T-cell (primary cell): ENCODE measurements at regions not wholly inside any gene's neighbourhood (a gene's known extent, or its start where the extent isn't known, plus 50 kb on each side); places are given as distances from the start of the nearest gene placed in this dataset.

ENCODE experiments used
- ATAC-seq, 4 experiments: fragments of 200-7000 bp in 3 of 4; fragments of 150-1000 bp in 1 of 4; cut with Tn5 transposase; replicated peaks in 1 of 4; 1 replicate in 3 of 4; 2 replicates in 1 of 4; pipeline ENCODE4 v1.10.0; 2021; ENCODE audit warnings: moderate library complexity in 3 of 4, mild to moderate bottlenecking in 2 of 4, moderate number of reproducible peaks in 1 of 4
- CTCF ChIA-PET, 2 donors: fragments of 300-600 bp; sonication (Branson Sonifier 250); formaldehyde crosslinking; loops; one replicate each; lab custom pipeline; 2022; ENCODE audit warnings: antibody characterized with exemption in 2 of 2; lab: Charles Lee
- POLR2A ChIA-PET, 2 donors: fragments of 300-600 bp; sonication (Branson Sonifier 250); formaldehyde crosslinking; loops; one replicate each; lab custom pipeline; 2022; ENCODE audit warnings: antibody characterized with exemption in 2 of 2; lab: Charles Lee
- DNase-seq, 35 experiments: peaks; one replicate each; pipeline versions ENCODE4 v3.0.0 to v3.0.0-alpha.2; 2013 to 2023
- H3K27ac ChIP-seq: one replicate; pipeline ENCODE4 v1.5.1; 2013; ENCODE audit warnings: low read length
- H3K27me3 ChIP-seq, 2 experiments: replicated peaks in 1 of 2; 1 replicate in 1 of 2; 2 replicates in 1 of 2; pipeline versions ENCODE4 v1.6.1 to v1.7.0; 2013; ENCODE audit warnings: low read length in 1 of 2, mixed read lengths in 1 of 2; ENCODE audit not compliant: control insufficient read depth in 2 of 2, insufficient read depth in 2 of 2; ENCODE audit errors: extremely low read depth in 1 of 2
- H3K36me3 ChIP-seq, 2 donors: 1 replicate in 1 of 2; 2 replicates in 1 of 2; pipeline versions ENCODE4 v1.6.1 to v1.7.0; 2013; ENCODE audit warnings: low read length in 1 of 2; ENCODE audit not compliant: control insufficient read depth in 2 of 2, insufficient read depth in 1 of 2; ENCODE audit errors: extremely low read depth in 1 of 2
- H3K4me1 ChIP-seq, 2 experiments: 1 replicate in 1 of 2; 2 replicates in 1 of 2; pipeline versions ENCODE4 v1.6.1 to v1.7.0; 2013; ENCODE audit warnings: low read length in 2 of 2, mixed read lengths in 1 of 2; ENCODE audit not compliant: insufficient read depth in 2 of 2, control insufficient read depth in 1 of 2; ENCODE audit errors: extremely low read depth in 1 of 2
- H3K4me3 ChIP-seq, 2 donors: 1 replicate in 1 of 2; 2 replicates in 1 of 2; pipeline versions ENCODE4 v1.5.1 to v1.7.0; 2013; ENCODE audit warnings: mild to moderate bottlenecking in 2 of 2, low read length in 1 of 2, moderate library complexity in 1 of 2; ENCODE audit not compliant: control insufficient read depth in 1 of 2; ENCODE audit errors: extremely low read depth in 1 of 2
- H3K9me3 ChIP-seq: 2 replicates; pipeline ENCODE4 v1.7.0; 2013
- H3K27ac Mint-ChIP-seq, 2 donors: one replicate each; pipeline ENCODE4 v1.8.0; 2020 to 2021; ENCODE audit warnings: mild to moderate bottlenecking in 2 of 2, mixed read lengths in 2 of 2
- H3K27me3 Mint-ChIP-seq, 2 donors: one replicate each; pipeline ENCODE4 v1.8.0; 2021 to 2022; ENCODE audit warnings: mixed read lengths in 2 of 2
- H3K36me3 Mint-ChIP-seq: one replicate; pipeline ENCODE4 v1.8.0; 2021; ENCODE audit warnings: mixed read lengths
- H3K4me1 Mint-ChIP-seq, 3 donors: one replicate each; pipeline ENCODE4 v1.8.0; 2020 to 2022; ENCODE audit warnings: mixed read lengths in 3 of 3, mild to moderate bottlenecking in 1 of 3
- H3K4me3 Mint-ChIP-seq, 3 donors: one replicate each; pipeline ENCODE4 v1.8.0; 2020 to 2022; ENCODE audit warnings: mild to moderate bottlenecking in 3 of 3, mixed read lengths in 3 of 3, moderate library complexity in 3 of 3
- H3K9me3 Mint-ChIP-seq, 3 donors: one replicate each; pipeline ENCODE4 v1.8.0; 2020 to 2022; ENCODE audit warnings: mixed read lengths in 3 of 3
- WGBS: methylation state at CpG from one replicate; pipeline ENCODE4 v1.1.5; 2013; ENCODE audit warnings: missing lambda C conversion rate; ENCODE audit not compliant: insufficient coverage; 5-methylcytosine and 5-hydroxymethylcytosine counted together

DNA sequence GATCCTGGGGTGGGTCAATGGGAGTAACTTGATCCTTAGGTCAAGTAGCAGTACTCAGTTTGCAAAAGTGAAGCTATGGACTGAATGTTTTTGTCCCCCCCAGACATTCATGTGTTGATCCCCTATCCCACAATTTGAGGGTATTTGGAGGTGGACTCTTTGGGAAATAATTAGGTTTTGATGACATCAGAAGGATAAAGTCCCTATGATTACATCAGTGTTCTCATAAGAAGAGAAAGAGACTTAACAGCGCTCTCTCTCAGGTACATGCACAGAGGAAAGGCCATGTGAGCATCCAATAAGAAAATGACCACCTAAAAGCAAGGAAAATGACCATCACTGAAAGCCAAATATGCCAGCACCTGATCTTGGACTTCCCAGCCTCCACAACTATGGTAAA is 550.8 kb downstream of the FOXG1 start:
- POLR2A ChIA-PET = no interaction called here
- no CpG with 5 or more reads among the region's 1 CpG for WGBS
- ATAC-seq (no peak), DNase-seq (no peak)
- no peaks in the 10 kb centered on the region for H3K4me1 ChIP-seq
- no peak overlapping the region for H3K27ac ChIP-seq
- H3K27me3 ChIP-seq = no peaks in the 10 kb centered on the region
- Mint-ChIP-seq H3K4me1 (no peaks in the 10 kb centered on the region), H3K36me3 (no peaks in the 10 kb centered on the region), H3K4me3 (no peak overlapping the region), H3K9me3 (peaks cover 11 to 35% (median 13%) of the 10 kb centered on the region in 3 donors), H3K27me3 (no peaks in the 10 kb centered on the region), H3K27ac (no peak overlapping the region)
- H3K4me3 ChIP-seq = no peak overlapping the region
- no peaks in the 10 kb centered on the region for H3K36me3 ChIP-seq
- CTCF ChIA-PET = interaction anchor here in 1 of 2 donors (0.7 kb wide), 1 partner anchor 12 kb away, joined by 4 read pairs; no protein-coding TSS in a partner anchor
- H3K9me3 ChIP-seq = no peaks in the 10 kb centered on the region

GRCh38 chr14:29320286-29320685 is 553.7 kb downstream of the FOXG1 start:
- Mint-ChIP-seq H3K27me3 (no peaks in the 10 kb centered on the region), H3K4me1 (no peaks in the 10 kb centered on the region), H3K27ac (no peak overlapping the region), H3K4me3 (no peak overlapping the region), H3K36me3 (no peaks in the 10 kb centered on the region), H3K9me3 (peaks cover 15 to 45% (median 19%) of the 10 kb centered on the region in 3 donors)
- H3K36me3 ChIP-seq = no peaks in the 10 kb centered on the region
- H3K9me3 ChIP-seq = no peaks in the 10 kb centered on the region
- ChIA-PET POLR2A (no interaction called here), CTCF (no interaction called here)
- no peak overlapping the region for H3K4me3 ChIP-seq
- ATAC-seq = no peak
- no peaks in the 10 kb centered on the region for H3K4me1 ChIP-seq
- no CpG with 5 or more reads among the region's 1 CpG for WGBS
- no peak overlapping the region for H3K27ac ChIP-seq
- H3K27me3 ChIP-seq = no peaks in the 10 kb centered on the region
- DNase-seq = no peak

- CTCF ChIA-PET = interaction anchor here in 1 of 2 donors (0.6 kb wide), 1 partner anchor 78 kb away, joined by 4 read pairs; no protein-coding TSS in a partner anchor
- Mint-ChIP-seq H3K4me3 (no peak overlapping the region), H3K27me3 (no peaks in the 10 kb centered on the region), H3K27ac (no peak overlapping the region), H3K36me3 (no peaks in the 10 kb centered on the region), H3K4me1 (no peaks in the 10 kb centered on the region), H3K9me3 (peaks cover 16 to 46% (median 22%) of the 10 kb centered on the region in 3 donors)
- Histone ChIP-seq H3K27ac (no peak overlapping the region), H3K4me3 (no peak overlapping the region), H3K4me1 (no peaks in the 10 kb centered on the region), H3K9me3 (no peaks in the 10 kb centered on the region), H3K27me3 (no peaks in the 10 kb centered on the region), H3K36me3 (no peaks in the 10 kb centered on the region)
- ATAC-seq (no peak), DNase-seq (no peak)
- POLR2A ChIA-PET = no interaction called here
Observed at GRCh38 chr14:29321646-29322045, 555.1 kb downstream of the FOXG1 start.

GRCh38 chr14:29339494-29340172 is 573.0 kb downstream of the FOXG1 start:
- CTCF ChIA-PET = no interaction called here
- Mint-ChIP-seq H3K27ac (no peak overlapping the region), H3K36me3 (no peaks in the 10 kb centered on the region), H3K9me3 (peaks cover 8 to 20% (median 13%) of the 10 kb centered on the region in 3 donors), H3K27me3 (no peaks in the 10 kb centered on the region), H3K4me3 (no peak overlapping the region), H3K4me1 (no peaks in the 10 kb centered on the region)
- Histone ChIP-seq H3K9me3 (no peaks in the 10 kb centered on the region), H3K36me3 (no peaks in the 10 kb centered on the region), H3K4me3 (no peak overlapping the region), H3K4me1 (no peaks in the 10 kb centered on the region), H3K27me3 (no peaks in the 10 kb centered on the region), H3K27ac (no peak overlapping the region)
- WGBS = no CpG with 5 or more reads among the region's 3 CpGs
- DNase-seq = no peak
- no peak for ATAC-seq
- POLR2A ChIA-PET = no interaction called here

DNA sequence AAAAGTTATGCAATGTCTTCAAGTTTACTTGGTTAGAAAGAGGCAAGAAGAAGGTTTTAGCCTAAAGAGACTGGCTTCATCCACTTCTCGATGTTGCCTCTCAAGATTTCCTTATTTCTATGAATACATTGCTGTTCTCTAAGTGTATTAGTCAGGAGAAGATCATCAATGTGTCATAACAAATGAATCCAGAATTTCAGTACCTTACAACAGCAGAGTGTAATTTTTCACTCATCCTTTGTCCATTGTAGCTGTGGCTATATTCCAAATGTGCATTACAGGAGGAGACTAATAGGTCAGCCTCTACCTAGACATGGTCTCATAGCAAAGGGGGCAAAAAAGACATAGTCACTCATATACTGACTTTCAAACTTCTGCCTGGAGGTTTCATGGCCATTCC is 579.1 kb downstream of the PRKD1 start:
- Histone ChIP-seq H3K27ac (no peak overlapping the region), H3K27me3 (no peaks in the 10 kb centered on the region), H3K9me3 (no peaks in the 10 kb centered on the region), H3K36me3 (no peaks in the 10 kb centered on the region), H3K4me3 (no peak overlapping the region), H3K4me1 (no peaks in the 10 kb centered on the region)
- no peaks in the 10 kb centered on the region for H3K4me1 Mint-ChIP-seq
- WGBS = no CpG with 5 or more reads among the region's 1 CpG
- no peaks in the 10 kb centered on the region for H3K36me3 Mint-ChIP-seq
- POLR2A ChIA-PET = no interaction called here
- no peaks in the 10 kb centered on the region for H3K27me3 Mint-ChIP-seq
- CTCF ChIA-PET = no interaction called here
- ATAC-seq (no peak), DNase-seq (no peak)
- H3K9me3 Mint-ChIP-seq = peaks cover 9 to 12% (median 11%) of the 10 kb centered on the region in 3 donors
- H3K4me3 Mint-ChIP-seq = no peak overlapping the region
- H3K27ac Mint-ChIP-seq = no peak overlapping the region

GRCh38 chr14:29350496-29350895 is 577.2 kb downstream of the PRKD1 start:
- DNase-seq = no peak
- ChIA-PET CTCF (no interaction called here), POLR2A (no interaction called here)
- Histone ChIP-seq H3K9me3 (no peaks in the 10 kb centered on the region), H3K4me1 (no peaks in the 10 kb centered on the region), H3K27me3 (no peaks in the 10 kb centered on the region), H3K4me3 (no peak overlapping the region), H3K36me3 (no peaks in the 10 kb centered on the region), H3K27ac (no peak overlapping the region)
- H3K4me3 Mint-ChIP-seq = no peak overlapping the region
- no peak overlapping the region for H3K27ac Mint-ChIP-seq
- H3K4me1 Mint-ChIP-seq = no peaks in the 10 kb centered on the region
- H3K27me3 Mint-ChIP-seq = no peaks in the 10 kb centered on the region
- no peaks in the 10 kb centered on the region for H3K36me3 Mint-ChIP-seq
- peaks cover 4 to 18% (median 16%) of the 10 kb centered on the region in 3 donors for H3K9me3 Mint-ChIP-seq
- ATAC-seq = no peak
- no CpG with 5 or more reads among the region's 3 CpGs for WGBS
